ENCODE measurements at regions not wholly inside any gene's neighbourhood (a gene's known extent, or its start where the extent isn't known, plus 50 kb on each side); places are given as distances from the start of the nearest gene placed in this dataset.

- FAIRE-seq (no peak), DNase-seq (ENCODE audit: low read depth) (no peak)
- H4K20me1 ChIP-seq (ENCODE audit: insufficient read depth, low read length) = no peaks in the 10 kb centered on the region
- Mint-ChIP-seq H3K27ac (ENCODE audit: unreplicated experiment) (no peak overlapping the region), H3K27me3 (ENCODE audit: low read depth, unreplicated experiment) (no peaks in the 10 kb centered on the region), H3K4me3 (ENCODE audit: unreplicated experiment) (no peak overlapping the region), H3K9me3 (ENCODE audit: unreplicated experiment) (no peaks in the 10 kb centered on the region), H3K36me3 (ENCODE audit: low read depth, unreplicated experiment) (no peaks in the 10 kb centered on the region), H3K4me1 (ENCODE audit: low read depth, unreplicated experiment) (peaks cover 3% of the 10 kb centered on the region)
- no peaks in the 10 kb centered on the region for H3K4me1 ChIP-seq (ENCODE audit: insufficient read depth, low read length)
- H3K4me3 ChIP-seq (ENCODE audit: insufficient read depth, low read depth, low read length) = no peak overlapping the region
- H3K27me3 ChIP-seq (ENCODE audit: insufficient read depth, low read length) = no peaks in the 10 kb centered on the region
- H3K9me3 ChIP-seq (ENCODE audit: insufficient read depth, low read depth, low read length) = no peaks in the 10 kb centered on the region
- no peak overlapping the region for H3K4me2 ChIP-seq (ENCODE audit: low read length)
- no peaks in the 10 kb centered on the region for H3K79me2 ChIP-seq (ENCODE audit: insufficient read depth, low read length)
- no peak overlapping the region for H3K9ac ChIP-seq (ENCODE audit: low read length)
- TF ChIP-seq EZH2 (IDR thresholded peaks at IDR 0.05; ENCODE audit: insufficient read depth, low read length) = no peak
- TF ChIP-seq, protein P1, sequence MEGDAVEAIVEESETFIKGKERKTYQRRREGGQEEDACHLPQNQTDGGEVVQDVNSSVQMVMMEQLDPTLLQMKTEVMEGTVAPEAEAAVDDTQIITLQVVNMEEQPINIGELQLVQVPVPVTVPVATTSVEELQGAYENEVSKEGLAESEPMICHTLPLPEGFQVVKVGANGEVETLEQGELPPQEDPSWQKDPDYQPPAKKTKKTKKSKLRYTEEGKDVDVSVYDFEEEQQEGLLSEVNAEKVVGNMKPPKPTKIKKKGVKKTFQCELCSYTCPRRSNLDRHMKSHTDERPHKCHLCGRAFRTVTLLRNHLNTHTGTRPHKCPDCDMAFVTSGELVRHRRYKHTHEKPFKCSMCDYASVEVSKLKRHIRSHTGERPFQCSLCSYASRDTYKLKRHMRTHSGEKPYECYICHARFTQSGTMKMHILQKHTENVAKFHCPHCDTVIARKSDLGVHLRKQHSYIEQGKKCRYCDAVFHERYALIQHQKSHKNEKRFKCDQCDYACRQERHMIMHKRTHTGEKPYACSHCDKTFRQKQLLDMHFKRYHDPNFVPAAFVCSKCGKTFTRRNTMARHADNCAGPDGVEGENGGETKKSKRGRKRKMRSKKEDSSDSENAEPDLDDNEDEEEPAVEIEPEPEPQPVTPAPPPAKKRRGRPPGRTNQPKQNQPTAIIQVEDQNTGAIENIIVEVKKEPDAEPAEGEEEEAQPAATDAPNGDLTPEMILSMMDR (IDR thresholded peaks at IDR 0.05; ENCODE audit: insufficient read depth, low read depth, low read length) = no peak
- H3K27ac ChIP-seq (ENCODE audit: low read depth, low read length) = no peak overlapping the region
- no peak overlapping the region for H2AFZ ChIP-seq (ENCODE audit: low read depth, low read length)
- no peaks in the 10 kb centered on the region for H3K36me3 ChIP-seq (ENCODE audit: insufficient read depth, low read length)
These were observed 661.4 kb downstream of the MRPL39 start for GRCh38 chr21:24945910-24946309.

GRCh38 chr21:24941316-24942185 lies 665.7 kb downstream of the MRPL39 start:
- Histone ChIP-seq H3K9me3 (ENCODE audit: insufficient read depth, low read depth, low read length) (no peaks in the 10 kb centered on the region), H3K9ac (ENCODE audit: low read length) (no peak overlapping the region), H3K36me3 (ENCODE audit: insufficient read depth, low read length) (no peaks in the 10 kb centered on the region), H3K27ac (ENCODE audit: low read depth, low read length) (no peak overlapping the region), H3K4me2 (ENCODE audit: low read length) (no peak overlapping the region), H4K20me1 (ENCODE audit: insufficient read depth, low read length) (no peaks in the 10 kb centered on the region), H3K27me3 (ENCODE audit: insufficient read depth, low read length) (no peaks in the 10 kb centered on the region), H3K4me3 (ENCODE audit: insufficient read depth, low read depth, low read length) (no peak overlapping the region), H3K4me1 (ENCODE audit: insufficient read depth, low read length) (no peaks in the 10 kb centered on the region), H2AFZ (ENCODE audit: low read depth, low read length) (no peak overlapping the region), H3K79me2 (ENCODE audit: insufficient read depth, low read length) (no peaks in the 10 kb centered on the region)
- Mint-ChIP-seq H3K27me3 (ENCODE audit: low read depth, unreplicated experiment) (no peaks in the 10 kb centered on the region), H3K9me3 (ENCODE audit: unreplicated experiment) (no peaks in the 10 kb centered on the region), H3K27ac (ENCODE audit: unreplicated experiment) (no peak overlapping the region), H3K36me3 (ENCODE audit: low read depth, unreplicated experiment) (no peaks in the 10 kb centered on the region), H3K4me1 (ENCODE audit: low read depth, unreplicated experiment) (peaks cover 3% of the 10 kb centered on the region), H3K4me3 (ENCODE audit: unreplicated experiment) (no peak overlapping the region)
- TF ChIP-seq EZH2 (IDR thresholded peaks at IDR 0.05; ENCODE audit: insufficient read depth, low read length) = no peak
- TF ChIP-seq, protein P1 (IDR thresholded peaks at IDR 0.05; ENCODE audit: insufficient read depth, low read depth, low read length) = no peak
- peak; percentile 45 for DNase-seq (ENCODE audit: low read depth)
- no peak for FAIRE-seq

DNA sequence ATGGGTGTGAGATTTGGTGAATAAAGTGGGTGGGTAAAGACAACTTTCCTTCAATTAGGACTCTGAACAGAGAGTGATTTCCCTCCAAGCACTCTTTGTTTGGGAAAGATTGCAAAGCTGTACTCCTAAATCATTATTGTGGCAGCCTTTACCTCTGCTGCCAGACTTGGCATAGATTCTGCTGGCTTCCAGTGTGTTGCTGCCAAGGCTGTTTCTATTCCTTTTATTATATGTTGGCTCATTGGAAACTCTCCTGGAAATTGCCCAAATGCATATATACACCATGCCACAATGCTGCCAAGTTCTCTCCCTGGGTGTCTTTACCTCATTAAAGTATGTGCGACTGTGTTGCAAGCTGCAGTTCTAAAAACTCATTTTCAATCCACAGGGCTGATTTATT lies 668.0 kb downstream of the MRPL39 start:
- DNase-seq (ENCODE audit: low read depth) (no peak), FAIRE-seq (no peak)
- Histone ChIP-seq H3K27me3 (ENCODE audit: insufficient read depth, low read length) (no peaks in the 10 kb centered on the region), H3K4me3 (ENCODE audit: insufficient read depth, low read depth, low read length) (no peak overlapping the region), H3K4me2 (ENCODE audit: low read length) (no peak overlapping the region), H3K9ac (ENCODE audit: low read length) (no peak overlapping the region), H3K9me3 (ENCODE audit: insufficient read depth, low read depth, low read length) (no peaks in the 10 kb centered on the region), H3K79me2 (ENCODE audit: insufficient read depth, low read length) (no peaks in the 10 kb centered on the region), H3K27ac (ENCODE audit: low read depth, low read length) (no peak overlapping the region), H3K36me3 (ENCODE audit: insufficient read depth, low read length) (no peaks in the 10 kb centered on the region), H2AFZ (ENCODE audit: low read depth, low read length) (no peak overlapping the region), H3K4me1 (ENCODE audit: insufficient read depth, low read length) (no peaks in the 10 kb centered on the region), H4K20me1 (ENCODE audit: insufficient read depth, low read length) (no peaks in the 10 kb centered on the region)
- no peak overlapping the region for H3K27ac Mint-ChIP-seq (ENCODE audit: unreplicated experiment)
- no peaks in the 10 kb centered on the region for H3K27me3 Mint-ChIP-seq (ENCODE audit: low read depth, unreplicated experiment)
- no peaks in the 10 kb centered on the region for H3K36me3 Mint-ChIP-seq (ENCODE audit: low read depth, unreplicated experiment)
- peaks cover 3% of the 10 kb centered on the region for H3K4me1 Mint-ChIP-seq (ENCODE audit: low read depth, unreplicated experiment)
- no peak overlapping the region for H3K4me3 Mint-ChIP-seq (ENCODE audit: unreplicated experiment)
- no peaks in the 10 kb centered on the region for H3K9me3 Mint-ChIP-seq (ENCODE audit: unreplicated experiment)
- no peak for TF ChIP-seq EZH2 (IDR thresholded peaks at IDR 0.05; ENCODE audit: insufficient read depth, low read length)
- TF ChIP-seq, protein P1 (IDR thresholded peaks at IDR 0.05; ENCODE audit: insufficient read depth, low read depth, low read length) = no peak

Data from astrocyte (in vitro differentiated cells and primary cell).